AG09319 (cell line): ENCODE measurements at regions not wholly inside any gene's neighbourhood (a gene's known extent, or its start where the extent isn't known, plus 50 kb on each side); places are given as distances from the start of the nearest gene placed in this dataset.

Source experiments
- DNase-seq: peaks from one replicate; pipeline ENCODE4 v3.0.0-alpha.2; 2010; ENCODE audit warnings: low read depth; ENCODE audit errors: extremely low read depth
- CTCF ChIP-seq: IDR thresholded peaks from 2 replicates; pipeline ENCODE4 v1.5.1; 2011; ENCODE audit warnings: low read depth, mild to moderate bottlenecking, inconsistent platforms, low read length, moderate library complexity

- no peak for DNase-seq
- TF ChIP-seq CTCF = no peak
Observed at GRCh38 chr15:69603369-69604071, 150.9 kb downstream of the RPLP1 start.

- TF ChIP-seq CTCF = no peak
- no peak for DNase-seq
Observed at GRCh38 chr15:69604072-69604411, 151.4 kb downstream of the RPLP1 start.

GRCh38 chr15:69606144-69606543 lies 153.5 kb downstream of the RPLP1 start:
- no peak for TF ChIP-seq CTCF
- DNase-seq = no peak

- no peak for TF ChIP-seq CTCF
- DNase-seq = no peak
Observed at GRCh38 chr15:69606921-69607500, 154.4 kb downstream of the RPLP1 start.

- no peak for TF ChIP-seq CTCF
- DNase-seq = no peak
Observed at GRCh38 chr15:69608661-69609060, 156.0 kb downstream of the RPLP1 start.

- TF ChIP-seq CTCF = no peak
- no peak for DNase-seq
Observed at GRCh38 chr15:69609176-69609575, 156.6 kb downstream of the RPLP1 start.

GRCh38 chr15:69609776-69610175 lies 157.2 kb downstream of the RPLP1 start:
- DNase-seq = no peak
- TF ChIP-seq CTCF = no peak
